Adrenal gland (tissue), 9 donors: ENCODE measurements at regions not wholly inside any gene's neighbourhood (a gene's known extent, or its start where the extent isn't known, plus 50 kb on each side); places are given as distances from the start of the nearest gene placed in this dataset.

Source experiments
- DNase-seq, 7 donors: peaks; one replicate each; pipeline ENCODE4 v3.0.0-alpha.2; 2019 to 2020
- H3K27ac ChIP-seq, 5 donors: fragments of 200-600 bp; sonication (generic) in 4 of 5; 1 replicate in 3 of 5; 2 replicates in 2 of 5; pipeline versions ENCODE4 v1.5.1 to v1.8.0; 2016 to 2020; ENCODE audit warnings: mild to moderate bottlenecking in 1 of 5
- H3K27me3 ChIP-seq: fragments of 200-600 bp; 2 replicates; pipeline ENCODE4 v1.8.0; 2021
- H3K36me3 ChIP-seq, 2 donors: fragments of 200-600 bp; replicated peaks in 1 of 2; 1 replicate in 1 of 2; 2 replicates in 1 of 2; pipeline versions ENCODE4 v1.5.1 to v1.8.0; 2018 to 2022
- H3K4me1 ChIP-seq, 2 donors: fragments of 200-600 bp; replicated peaks in 1 of 2; 1 replicate in 1 of 2; 2 replicates in 1 of 2; pipeline versions ENCODE4 v1.5.1 to v1.8.0; 2018 to 2021
- H3K4me3 ChIP-seq, 4 donors: fragments of 200-600 bp; sonication (generic) in 3 of 4; one replicate each; pipeline ENCODE4 v1.5.1; 2016 to 2018
- H3K9me3 ChIP-seq, 3 donors: fragments of 200-600 bp; sonication (generic) in 1 of 3; replicated peaks in 1 of 3; 1 replicate in 2 of 3; 2 replicates in 1 of 3; pipeline versions ENCODE4 v1.5.1 to v1.8.0; 2016 to 2021
- CTCF ChIP-seq, 6 experiments: fragments of 450-650 bp in 4 of 6; fragments of 200-600 bp in 2 of 6; sonication (generic) in 1 of 6; IDR thresholded peaks; 1 replicate in 5 of 6; 2 replicates in 1 of 6; pipeline versions ENCODE4 v1.5.1 to v1.8.0; 2016 to 2021; ENCODE audit warnings: antibody characterized with exemption in 6 of 6, mild to moderate bottlenecking in 2 of 6, moderate library complexity in 1 of 6
- POLR2A ChIP-seq, 2 donors: fragments of 450-650 bp; IDR thresholded peaks; one replicate each; pipeline ENCODE4 v1.6.1; 2017; ENCODE audit warnings: antibody characterized with exemption in 2 of 2, mild to moderate bottlenecking in 2 of 2, moderate library complexity in 1 of 2
- WGBS, 4 donors: extraction: QIAGEN DNeasy Blood & Tissue Kit in 2 of 4; methylation state at CpG; one replicate each; pipeline versions ENCODE4 v1.1.5 to v1.1.7; 2013 to 2017; 5-methylcytosine and 5-hydroxymethylcytosine counted together
- intact Hi-C, 2 donors: fragments of 100-400 bp; cut with DNase I; formaldehyde crosslinking; loops; one replicate each; pipeline versions ENCODE4 v1.14.1 to v1.15.0; 2022 to 2023
- donor health status: healthy with polysubstance abuse.
- donor health status: Bipolar disorder and iron deficiency.
- donor health status: DM: yes; HTN: yes; CAD: no.
- donor health status: DM: no; HTN: no; CAD: no.
- donor health status: DM: no; HTN: no; CAD: no.

- no peak overlapping the region for H3K4me3 ChIP-seq
- no peaks in the 10 kb centered on the region for H3K27me3 ChIP-seq
- intact Hi-C loops = loop anchor here in 1 of 2 donors (5.0 kb wide), 1 partner anchor 162 kb away; no protein-coding TSS in a partner anchor
- TF ChIP-seq CTCF (IDR thresholded peaks at IDR 0.05) = no peak
- TF ChIP-seq POLR2A (IDR thresholded peaks at IDR 0.05) = no peak
- H3K27ac ChIP-seq = no peak overlapping the region
- no peaks in the 10 kb centered on the region for H3K36me3 ChIP-seq
- H3K9me3 ChIP-seq = no peaks in the 10 kb centered on the region
- 73 to 84% (median 80%) methylated on average over 12 of the region's 12 CpGs for WGBS, 4 donors
- peaks cover 0 to 18% of the 10 kb centered on the region in 2 donors for H3K4me1 ChIP-seq
- DNase-seq = no peak
These were observed 292.0 kb upstream of the DMRT1 start for GRCh38 chr9:549455-549997.

- 93 to 94% (median 94%) methylated on average over 8 of the region's 8 CpGs for WGBS, 4 donors
- peaks cover 0 to 18% of the 10 kb centered on the region in 2 donors for H3K4me1 ChIP-seq
These were observed 291.2 kb upstream of the DMRT1 start for GRCh38 chr9:550333-550732.

GRCh38 chr9:551986-552929, 289.2 kb upstream of the DMRT1 start:
- Histone ChIP-seq H3K4me3 (no peak overlapping the region), H3K4me1 (peaks cover 0 to 15% of the 10 kb centered on the region in 2 donors), H3K27me3 (no peaks in the 10 kb centered on the region), H3K9me3 (no peaks in the 10 kb centered on the region), H3K36me3 (no peaks in the 10 kb centered on the region), H3K27ac (peak overlapping the region in 2 of 5 donors; percentile 47 to 52)
- intact Hi-C loops = no loop called here
- peak in 3 of 7 donors; percentile 24 to 58 (median 34) for DNase-seq
- 70 to 75% (median 72%) methylated on average over 12 of the region's 12 CpGs for WGBS, 4 donors
- no peak for TF ChIP-seq POLR2A (IDR thresholded peaks at IDR 0.05)
- no peak for TF ChIP-seq CTCF (IDR thresholded peaks at IDR 0.05)

More at GRCh38 chr9:550333-550732, 291.2 kb upstream of the DMRT1 start:
- TF ChIP-seq CTCF (IDR thresholded peaks at IDR 0.05) = no peak
- TF ChIP-seq POLR2A (IDR thresholded peaks at IDR 0.05) = no peak
- H3K4me3 ChIP-seq = no peak overlapping the region
- H3K27ac ChIP-seq = no peak overlapping the region
- no peaks in the 10 kb centered on the region for H3K9me3 ChIP-seq
- intact Hi-C loops = no loop called here
- H3K27me3 ChIP-seq = no peaks in the 10 kb centered on the region
- no peak for DNase-seq
- H3K36me3 ChIP-seq = no peaks in the 10 kb centered on the region

- no peaks in the 10 kb centered on the region for H3K27me3 ChIP-seq
- TF ChIP-seq POLR2A (IDR thresholded peaks at IDR 0.05) (no peak), CTCF (IDR thresholded peaks at IDR 0.05) (no peak)
- no peaks in the 10 kb centered on the region for H3K9me3 ChIP-seq
- H3K4me3 ChIP-seq = no peak overlapping the region
- intact Hi-C loops = no loop called here
- no peak overlapping the region for H3K27ac ChIP-seq
- peaks cover 0 to 11% of the 10 kb centered on the region in 2 donors for H3K4me1 ChIP-seq
- H3K36me3 ChIP-seq = no peaks in the 10 kb centered on the region
- 67 to 95% (median 83%) methylated on average over 4 of the region's 4 CpGs for WGBS, 4 donors
- no peak for DNase-seq
These were observed 286.0 kb upstream of the DMRT1 start for GRCh38 chr9:555493-555892.
